Thyroid gland (tissue), 4 donors: ENCODE measurements at regions not wholly inside any gene's neighbourhood (a gene's known extent, or its start where the extent isn't known, plus 50 kb on each side); places are given as distances from the start of the nearest gene placed in this dataset.

Experiments
- DNase-seq, 2 donors: peaks; one replicate each; pipeline ENCODE4 v3.0.0-alpha.2; 2019
- H3K27ac ChIP-seq, 3 donors: fragments of 200-600 bp; sonication (generic); 1 replicate in 2 of 3; 2 replicates in 1 of 3; pipeline ENCODE4 v1.5.1; 2016 to 2019; ENCODE audit warnings: mild to moderate bottlenecking in 1 of 3, moderate library complexity in 1 of 3
- H3K27me3 ChIP-seq: fragments of 200-600 bp; sonication (generic); one replicate; pipeline ENCODE4 v1.5.1; 2019
- H3K36me3 ChIP-seq, 2 donors: fragments of 200-600 bp; sonication (generic); one replicate each; pipeline ENCODE4 v1.5.1; 2016 to 2019
- H3K4me1 ChIP-seq, 2 donors: fragments of 200-600 bp; sonication (generic); one replicate each; pipeline ENCODE4 v1.5.1; 2017 to 2019
- H3K4me3 ChIP-seq, 3 donors: fragments of 200-600 bp; sonication (generic); replicated peaks in 1 of 3; 1 replicate in 2 of 3; 2 replicates in 1 of 3; pipeline ENCODE4 v1.5.1; 2016; ENCODE audit warnings: mild to moderate bottlenecking in 1 of 3
- H3K9me3 ChIP-seq: fragments of 200-600 bp; sonication (generic); one replicate; pipeline ENCODE4 v1.5.1; 2017
- CTCF ChIP-seq, 6 experiments: fragments of 200-600 bp in 3 of 6; fragments of 450-650 bp in 3 of 6; sonication (generic) in 3 of 6; IDR thresholded peaks; one replicate each; pipeline ENCODE4 v1.5.1; 2016 to 2019; ENCODE audit warnings: antibody characterized with exemption in 6 of 6, mild to moderate bottlenecking in 2 of 6, inconsistent platforms in 1 of 6, moderate library complexity in 1 of 6
- POLR2A ChIP-seq, 2 donors: fragments of 450-650 bp; IDR thresholded peaks; one replicate each; pipeline ENCODE4 v1.6.1; 2017; ENCODE audit warnings: antibody characterized with exemption in 2 of 2, mild to moderate bottlenecking in 2 of 2, moderate library complexity in 1 of 2
- WGBS, 2 donors: methylation state at CpG; one replicate each; pipeline ENCODE4 v1.1.5; 2017; 5-methylcytosine and 5-hydroxymethylcytosine counted together
- intact Hi-C: fragments of 100-400 bp; cut with DNase I; formaldehyde crosslinking; loops from one replicate; pipeline ENCODE4 v1.15.1; 2023

GRCh38 chr4:156413239-156414135 is 459.8 kb upstream of the CTSO start:
- Histone ChIP-seq H3K9me3 (no peaks in the 10 kb centered on the region), H3K36me3 (no peaks in the 10 kb centered on the region), H3K4me1 (no peaks in the 10 kb centered on the region), H3K4me3 (no peak overlapping the region), H3K27ac (no peak overlapping the region), H3K27me3 (no peaks in the 10 kb centered on the region)
- 58 to 72% methylated on average over 3 of the region's 3 CpGs for WGBS, 2 donors
- no peak for DNase-seq
- intact Hi-C loops, result no loop called here
- TF ChIP-seq POLR2A (IDR thresholded peaks at IDR 0.05), result no peak
- TF ChIP-seq CTCF (IDR thresholded peaks at IDR 0.05), result no peak

- Histone ChIP-seq H3K4me3 (no peak overlapping the region), H3K27me3 (no peaks in the 10 kb centered on the region), H3K36me3 (no peaks in the 10 kb centered on the region), H3K27ac (no peak overlapping the region), H3K4me1 (no peaks in the 10 kb centered on the region), H3K9me3 (no peaks in the 10 kb centered on the region)
- DNase-seq, result no peak
- intact Hi-C loops, result no loop called here
- no peak for TF ChIP-seq POLR2A (IDR thresholded peaks at IDR 0.05)
- TF ChIP-seq CTCF (IDR thresholded peaks at IDR 0.05), result no peak
- WGBS, 2 donors, result 78 to 91% methylated on average over 2 of the region's 2 CpGs
Measured at GRCh38 chr4:156411531-156411930, 457.9 kb upstream of the CTSO start.

GRCh38 chr4:156408749-156409148 is 455.1 kb upstream of the CTSO start:
- no peak overlapping the region for H3K4me3 ChIP-seq
- no peak overlapping the region for H3K27ac ChIP-seq
- H3K27me3 ChIP-seq, result no peaks in the 10 kb centered on the region
- H3K9me3 ChIP-seq, result no peaks in the 10 kb centered on the region
- no peak for DNase-seq
- WGBS, 2 donors, result 92 to 95% methylated on average over 4 of the region's 4 CpGs
- TF ChIP-seq CTCF (IDR thresholded peaks at IDR 0.05) (no peak), POLR2A (IDR thresholded peaks at IDR 0.05) (no peak)
- intact Hi-C loops, result no loop called here
- no peaks in the 10 kb centered on the region for H3K36me3 ChIP-seq
- no peaks in the 10 kb centered on the region for H3K4me1 ChIP-seq

GRCh38 chr4:156401371-156401770 is 447.7 kb upstream of the CTSO start:
- Histone ChIP-seq H3K27ac (no peak overlapping the region), H3K9me3 (no peaks in the 10 kb centered on the region), H3K4me1 (no peaks in the 10 kb centered on the region), H3K27me3 (no peaks in the 10 kb centered on the region), H3K36me3 (no peaks in the 10 kb centered on the region), H3K4me3 (no peak overlapping the region)
- DNase-seq, result no peak
- WGBS, 2 donors, result 53 to 62% methylated on average over 2 of the region's 2 CpGs
- TF ChIP-seq CTCF (IDR thresholded peaks at IDR 0.05), result no peak
- no peak for TF ChIP-seq POLR2A (IDR thresholded peaks at IDR 0.05)
- intact Hi-C loops, result no loop called here

- 88 to 93% methylated on average over 2 of the region's 2 CpGs for WGBS, 2 donors
- Histone ChIP-seq H3K4me1 (no peaks in the 10 kb centered on the region), H3K27ac (no peak overlapping the region), H3K9me3 (no peaks in the 10 kb centered on the region), H3K27me3 (no peaks in the 10 kb centered on the region), H3K4me3 (no peak overlapping the region), H3K36me3 (no peaks in the 10 kb centered on the region)
- no peak for TF ChIP-seq POLR2A (IDR thresholded peaks at IDR 0.05)
- TF ChIP-seq CTCF (IDR thresholded peaks at IDR 0.05), result no peak
- intact Hi-C loops, result no loop called here
- DNase-seq, result no peak
Measured at GRCh38 chr4:156396534-156396933, 442.9 kb upstream of the CTSO start.
